H1 (cell line): ENCODE measurements at regions not wholly inside any gene's neighbourhood (a gene's known extent, or its start where the extent isn't known, plus 50 kb on each side); places are given as distances from the start of the nearest gene placed in this dataset.

Experiments used
- CTCF ChIP-seq, 3 experiments: IDR thresholded peaks; 1 replicate in 2 of 3; 2 replicates in 1 of 3; pipeline versions ENCODE4 v1.5.1 to v1.6.1; 2011; ENCODE audit warnings: low read length in 3 of 3, mild to moderate bottlenecking in 3 of 3, inconsistent platforms in 2 of 3, low read depth in 1 of 3, moderate library complexity in 1 of 3; ENCODE audit not compliant: insufficient read depth in 1 of 3; ENCODE audit errors: control extremely low read depth in 1 of 3
- JUN ChIP-seq: IDR thresholded peaks from 2 replicates; pipeline ENCODE4 v1.6.1; 2011; ENCODE audit warnings: low read depth, mild to moderate bottlenecking, improper control_type of control experiment, low read length
- NANOG ChIP-seq: IDR thresholded peaks from 2 replicates; pipeline ENCODE4 v1.6.1; 2011; ENCODE audit warnings: low read length, low read depth, mild to moderate bottlenecking, inconsistent platforms; ENCODE audit not compliant: insufficient read depth, poor library complexity, severe bottlenecking
- POLR2A ChIP-seq, 2 experiments: IDR thresholded peaks; 1 replicate in 1 of 2; 2 replicates in 1 of 2; pipeline ENCODE4 v1.6.1; 2011; ENCODE audit warnings: low read depth in 2 of 2, low read length in 2 of 2, mild to moderate bottlenecking in 2 of 2; ENCODE audit errors: control extremely low read depth in 1 of 2

GRCh38 chr12:75818863-75819262 lies 212.7 kb downstream of the PHLDA1 start (continued):
- no peak for TF ChIP-seq NANOG
- TF ChIP-seq POLR2A (IDR thresholded peaks at IDR 0.05; ENCODE audit: control extremely low read depth in 1 of 2, low read depth in 2 of 2, low read length in 2 of 2) = no peak
- TF ChIP-seq JUN = no peak
- no peak for TF ChIP-seq CTCF (IDR thresholded peaks at IDR 0.05; ENCODE audit: control extremely low read depth in 1 of 3, insufficient read depth in 1 of 3, low read depth in 1 of 3, low read length in 3 of 3)
